ENCODE measurements at regions not wholly inside any gene's neighbourhood (a gene's known extent, or its start where the extent isn't known, plus 50 kb on each side); places are given as distances from the start of the nearest gene placed in this dataset.
"Not testable (repeated sequence)": the region's sequence is repeated elsewhere in the genome, so short reads cannot be mapped to it uniquely, and the experiment has no call there.

- H3K4me1 ChIP-seq = no peaks in the 10 kb centered on the region
- TF ChIP-seq Cebpa-rat (IDR thresholded peaks at IDR 0.05) = no peak
- H3K9me3 ChIP-seq = no peaks in the 10 kb centered on the region
- no peaks in the 10 kb centered on the region for H4K20me1 ChIP-seq
- H3K4me2 ChIP-seq = no peak overlapping the region
- no peak overlapping the region for H3K4me3 ChIP-seq
- no peak overlapping the region for H3K27ac ChIP-seq
- H3K36me3 ChIP-seq = no peaks in the 10 kb centered on the region
- no peaks in the 10 kb centered on the region for H3K27me3 ChIP-seq
- H3K9ac ChIP-seq = no peak overlapping the region
These were observed 116.7 kb upstream of the CHST9 start for GRCh38 chr18:27301615-27302378.

- H3K9ac ChIP-seq = no peak overlapping the region
These were observed 113.2 kb upstream of the CHST9 start for GRCh38 chr18:27298214-27298804.

GRCh38 chr18:27285973-27286562, 101.0 kb upstream of the CHST9 start:
- not testable (repeated sequence) for H3K4me3 ChIP-seq, H3K27ac ChIP-seq

More at GRCh38 chr18:27298214-27298804, 113.2 kb upstream of the CHST9 start:
- Histone ChIP-seq H3K9me3 (no peaks in the 10 kb centered on the region), H3K4me2 (no peak overlapping the region), H3K4me3 (no peak overlapping the region), H3K27me3 (no peaks in the 10 kb centered on the region), H4K20me1 (no peaks in the 10 kb centered on the region), H3K27ac (no peak overlapping the region), H3K36me3 (no peaks in the 10 kb centered on the region), H3K4me1 (no peaks in the 10 kb centered on the region)
- TF ChIP-seq Cebpa-rat (IDR thresholded peaks at IDR 0.05) = no peak

GRCh38 chr18:27278131-27278530, 93.0 kb upstream of the CHST9 start:
- no peak overlapping the region for H3K4me2 ChIP-seq
- H3K4me3 ChIP-seq = no peak overlapping the region
- no peak overlapping the region for H3K27ac ChIP-seq
- no peak overlapping the region for H3K9ac ChIP-seq
- TF ChIP-seq Cebpa-rat (IDR thresholded peaks at IDR 0.05) = no peak
- no peaks in the 10 kb centered on the region for H4K20me1 ChIP-seq
- H3K36me3 ChIP-seq = no peaks in the 10 kb centered on the region
- H3K27me3 ChIP-seq = no peaks in the 10 kb centered on the region
- H3K4me1 ChIP-seq = no peaks in the 10 kb centered on the region
- H3K9me3 ChIP-seq = no peaks in the 10 kb centered on the region

More at GRCh38 chr18:27285973-27286562, 101.0 kb upstream of the CHST9 start:
- not testable (repeated sequence) for H4K20me1 ChIP-seq, H3K9me3 ChIP-seq, H3K36me3 ChIP-seq, H3K4me2 ChIP-seq, H3K4me1 ChIP-seq, H3K27me3 ChIP-seq, H3K9ac ChIP-seq

- Histone ChIP-seq H3K27ac (no peak overlapping the region), H3K27me3 (no peaks in the 10 kb centered on the region), H3K36me3 (no peaks in the 10 kb centered on the region), H3K9me3 (no peaks in the 10 kb centered on the region), H3K9ac (no peak overlapping the region), H3K4me3 (no peak overlapping the region), H3K4me2 (no peak overlapping the region), H3K4me1 (no peaks in the 10 kb centered on the region), H4K20me1 (no peaks in the 10 kb centered on the region)
- no peak for TF ChIP-seq Cebpa-rat (IDR thresholded peaks at IDR 0.05)
These were observed 92.4 kb upstream of the CHST9 start for GRCh38 chr18:27277554-27277953.

GRCh38 chr18:27276886-27277285, 91.8 kb upstream of the CHST9 start:
- Histone ChIP-seq H3K27me3 (no peaks in the 10 kb centered on the region), H3K4me2 (no peak overlapping the region), H3K9me3 (no peaks in the 10 kb centered on the region), H3K4me3 (no peak overlapping the region), H3K36me3 (no peaks in the 10 kb centered on the region), H3K27ac (no peak overlapping the region), H3K9ac (no peak overlapping the region), H3K4me1 (no peaks in the 10 kb centered on the region), H4K20me1 (no peaks in the 10 kb centered on the region)
- no peak for TF ChIP-seq Cebpa-rat (IDR thresholded peaks at IDR 0.05)

- TF ChIP-seq Cebpa-rat (IDR thresholded peaks at IDR 0.05) = no peak
- Histone ChIP-seq H3K4me1 (no peaks in the 10 kb centered on the region), H3K9ac (no peak overlapping the region)
These were observed 91.4 kb upstream of the CHST9 start for GRCh38 chr18:27276479-27276878.

GRCh38 chr18:27274901-27275300, 89.8 kb upstream of the CHST9 start:
- Histone ChIP-seq H4K20me1 (no peaks in the 10 kb centered on the region), H3K27ac (no peak overlapping the region), H3K4me3 (no peak overlapping the region), H3K9ac (no peak overlapping the region), H3K4me2 (no peak overlapping the region), H3K27me3 (no peaks in the 10 kb centered on the region), H3K9me3 (peaks cover 6% of the 10 kb centered on the region), H3K4me1 (no peaks in the 10 kb centered on the region), H3K36me3 (no peaks in the 10 kb centered on the region)
- no peak for TF ChIP-seq Cebpa-rat (IDR thresholded peaks at IDR 0.05)

More at GRCh38 chr18:27276479-27276878, 91.4 kb upstream of the CHST9 start:
- Histone ChIP-seq H3K9me3 (no peaks in the 10 kb centered on the region), H3K36me3 (no peaks in the 10 kb centered on the region), H3K4me2 (no peak overlapping the region), H3K4me3 (no peak overlapping the region), H3K27ac (no peak overlapping the region), H4K20me1 (no peaks in the 10 kb centered on the region), H3K27me3 (no peaks in the 10 kb centered on the region)

- no peak for TF ChIP-seq Cebpa-rat (IDR thresholded peaks at IDR 0.05)
- no peaks in the 10 kb centered on the region for H3K27me3 ChIP-seq
- H4K20me1 ChIP-seq = no peaks in the 10 kb centered on the region
- no peak overlapping the region for H3K9ac ChIP-seq
- H3K36me3 ChIP-seq = no peaks in the 10 kb centered on the region
- H3K4me2 ChIP-seq = no peak overlapping the region
- no peak overlapping the region for H3K4me3 ChIP-seq
- H3K27ac ChIP-seq = no peak overlapping the region
- peaks cover 6% of the 10 kb centered on the region for H3K9me3 ChIP-seq
- no peaks in the 10 kb centered on the region for H3K4me1 ChIP-seq
These were observed 85.4 kb upstream of the CHST9 start for GRCh38 chr18:27270508-27270907.

- H3K36me3 ChIP-seq = no peaks in the 10 kb centered on the region
- no peak overlapping the region for H3K4me3 ChIP-seq
- no peak overlapping the region for H3K4me2 ChIP-seq
- H3K9ac ChIP-seq = no peak overlapping the region
- H4K20me1 ChIP-seq = no peaks in the 10 kb centered on the region
- no peaks in the 10 kb centered on the region for H3K4me1 ChIP-seq
- no peak for TF ChIP-seq Cebpa-rat (IDR thresholded peaks at IDR 0.05)
- H3K27me3 ChIP-seq = no peaks in the 10 kb centered on the region
- H3K9me3 ChIP-seq = no peaks in the 10 kb centered on the region
- no peak overlapping the region for H3K27ac ChIP-seq
These were observed 78.3 kb upstream of the CHST9 start for GRCh38 chr18:27263369-27263768.

Measured in BLaER1 (cell line).